ENCODE measurements at regions not wholly inside any gene's neighbourhood (a gene's known extent, or its start where the extent isn't known, plus 50 kb on each side); places are given as distances from the start of the nearest gene placed in this dataset.

GRCh38 chr7:111639934-111640333, 77.6 kb upstream of the IMMP2L start:
- intact Hi-C loops (cut with DNase I; ENCODE audit: low total_unique reads): no loop called here
- TF ChIP-seq POLR2A (IDR thresholded peaks at IDR 0.05): no peak
- no peak for TF ChIP-seq CTCF (IDR thresholded peaks at IDR 0.05)
- DNase-seq (ENCODE audit: low spot score in 2 of 2): no peak

GRCh38 chr7:111638078-111638477, 75.8 kb upstream of the IMMP2L start:
- TF ChIP-seq POLR2A (IDR thresholded peaks at IDR 0.05) (no peak), CTCF (IDR thresholded peaks at IDR 0.05) (no peak)
- no peak for DNase-seq (ENCODE audit: low spot score in 2 of 2)
- 34 to 50% methylated on average over 2 of the region's 2 CpGs for WGBS, 2 donors
- intact Hi-C loops (cut with DNase I; ENCODE audit: low total_unique reads): no loop called here
- H3K4me3 ChIP-seq (ENCODE audit: low read depth, poor library complexity, severe bottlenecking): no peak overlapping the region

More at GRCh38 chr7:111639934-111640333, 77.6 kb upstream of the IMMP2L start:
- 25 to 40% methylated on average over 2 of the region's 2 CpGs for WGBS, 2 donors
- no peak overlapping the region for H3K4me3 ChIP-seq (ENCODE audit: low read depth, poor library complexity, severe bottlenecking)

- DNase-seq (ENCODE audit: low spot score in 2 of 2): no peak
- TF ChIP-seq POLR2A (IDR thresholded peaks at IDR 0.05) (no peak), CTCF (IDR thresholded peaks at IDR 0.05) (no peak)
- 76 to 79% methylated on average over 2 of the region's 2 CpGs for WGBS, 2 donors
- intact Hi-C loops (cut with DNase I; ENCODE audit: low total_unique reads): no loop called here
- H3K4me3 ChIP-seq (ENCODE audit: low read depth, poor library complexity, severe bottlenecking): no peak overlapping the region
These were observed 71.6 kb upstream of the IMMP2L start for GRCh38 chr7:111633878-111634277.

GRCh38 chr7:111630862-111631261, 68.6 kb upstream of the IMMP2L start:
- TF ChIP-seq CTCF (IDR thresholded peaks at IDR 0.05): no peak
- TF ChIP-seq POLR2A (IDR thresholded peaks at IDR 0.05): no peak
- intact Hi-C loops (cut with DNase I; ENCODE audit: low total_unique reads): no loop called here
- no peak for DNase-seq (ENCODE audit: low spot score in 2 of 2)
- WGBS, 2 donors: 96 to 100% methylated on average over 1 of the region's 1 CpG
- H3K4me3 ChIP-seq (ENCODE audit: low read depth, poor library complexity, severe bottlenecking): no peak overlapping the region

- 81 to 82% methylated on average over 4 of the region's 4 CpGs for WGBS, 2 donors
- intact Hi-C loops (cut with DNase I; ENCODE audit: low total_unique reads): no loop called here
- TF ChIP-seq POLR2A (IDR thresholded peaks at IDR 0.05) (no peak), CTCF (IDR thresholded peaks at IDR 0.05) (no peak)
These were observed 59.8 kb upstream of the IMMP2L start for GRCh38 chr7:111622084-111622483.

More at GRCh38 chr7:111622084-111622483, 59.8 kb upstream of the IMMP2L start:
- no peak for DNase-seq (ENCODE audit: low spot score in 2 of 2)
- no peak overlapping the region for H3K4me3 ChIP-seq (ENCODE audit: low read depth, poor library complexity, severe bottlenecking)
